Fibroblast of upper back skin (primary cell): ENCODE measurements at regions not wholly inside any gene's neighbourhood (a gene's known extent, or its start where the extent isn't known, plus 50 kb on each side); places are given as distances from the start of the nearest gene placed in this dataset.

Experiments
- DNase-seq: peaks from one replicate; pipeline ENCODE4 v3.0.0-alpha.2; 2013

GRCh38 chr7:49386792-49387191 lies 386.6 kb upstream of the VWC2 start:
- DNase-seq: no peak

DNA sequence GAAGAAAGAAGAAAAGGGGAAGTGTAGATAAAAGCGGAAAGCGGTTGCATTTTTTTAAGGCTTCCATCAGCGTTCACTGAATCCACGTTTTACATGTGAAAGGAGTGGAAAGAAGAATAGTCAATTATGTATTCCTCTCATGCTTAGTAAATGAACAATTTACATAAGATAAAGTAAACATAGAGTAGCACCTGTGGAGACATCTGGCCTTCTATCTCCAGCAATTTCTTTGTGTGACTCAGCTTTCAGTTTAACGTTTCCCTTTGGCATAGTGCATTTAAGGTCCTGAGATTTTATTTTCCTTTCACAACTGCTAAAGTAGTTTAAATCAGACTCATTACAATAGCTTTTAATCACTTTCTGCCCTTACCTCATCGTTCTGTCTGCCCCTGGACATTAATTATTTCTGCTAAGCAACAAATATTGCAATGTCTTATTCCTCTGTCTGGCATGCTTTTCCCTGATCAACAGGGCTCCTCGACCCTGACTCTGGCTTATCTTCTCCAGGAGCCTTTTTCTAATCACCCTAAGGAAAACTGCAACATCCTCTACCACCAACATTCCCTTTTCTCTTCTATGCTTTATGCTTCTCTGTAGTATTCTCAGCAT lies 383.5 kb upstream of the VWC2 start:
- DNase-seq: no peak

DNA sequence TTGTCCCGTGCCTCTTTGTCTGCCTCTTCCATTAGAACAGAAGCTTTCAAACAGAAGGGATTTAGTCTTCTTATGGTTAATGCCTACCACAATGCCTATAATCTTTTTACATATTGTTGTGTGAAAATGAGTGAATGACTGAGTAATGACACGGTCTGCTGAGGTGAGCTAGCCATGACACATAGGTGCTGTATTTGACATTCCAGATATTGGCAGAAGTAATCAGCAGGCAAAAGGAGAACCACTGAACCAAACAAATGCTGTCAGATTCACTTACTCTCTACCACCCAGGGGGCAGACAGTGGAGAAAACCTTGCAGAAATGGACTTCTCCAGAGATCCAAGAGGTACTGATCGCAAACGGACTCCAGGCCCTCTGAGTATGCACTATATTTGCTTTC lies 377.2 kb upstream of the VWC2 start:
- DNase-seq: no peak

DNA sequence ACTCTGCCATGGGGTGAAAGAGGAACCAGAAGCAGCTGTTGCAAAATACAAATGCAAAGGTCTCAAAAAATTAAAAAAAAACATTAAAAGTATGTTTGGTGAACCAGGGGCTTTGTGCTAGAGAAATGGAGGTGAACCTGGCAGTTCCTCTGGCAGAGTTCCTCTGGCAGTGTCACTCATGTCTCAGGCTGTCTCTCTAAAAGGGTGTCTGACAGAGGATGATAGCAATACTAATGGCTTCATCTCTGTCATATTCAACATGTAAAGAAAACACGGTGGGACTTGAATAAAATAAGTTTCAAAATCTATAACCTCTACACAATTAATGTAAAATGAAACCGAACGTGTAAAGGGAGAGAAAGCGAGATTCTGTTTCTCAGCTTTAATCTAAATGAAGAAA lies 375.7 kb upstream of the VWC2 start:
- no peak for DNase-seq

DNA sequence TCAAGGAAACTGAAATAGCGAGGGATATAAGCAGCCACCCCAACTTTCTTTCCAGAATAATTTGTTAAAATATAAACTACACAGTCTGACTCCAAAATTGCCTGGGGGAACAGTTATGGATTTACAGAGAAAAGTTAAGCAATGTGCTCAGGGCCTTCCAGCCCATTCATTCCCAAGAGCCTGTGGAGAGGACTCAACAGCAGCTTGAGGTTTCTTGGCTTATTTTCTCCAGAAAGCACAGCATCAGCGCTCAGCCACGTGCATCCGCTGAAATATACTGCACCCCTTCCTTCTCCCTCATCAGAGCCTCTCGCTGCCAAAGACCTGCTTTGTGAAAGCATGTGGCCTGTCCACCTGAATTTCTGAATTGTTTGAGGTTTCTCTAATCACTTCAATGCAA lies 375.2 kb upstream of the VWC2 start:
- DNase-seq: peak; percentile 14

DNA sequence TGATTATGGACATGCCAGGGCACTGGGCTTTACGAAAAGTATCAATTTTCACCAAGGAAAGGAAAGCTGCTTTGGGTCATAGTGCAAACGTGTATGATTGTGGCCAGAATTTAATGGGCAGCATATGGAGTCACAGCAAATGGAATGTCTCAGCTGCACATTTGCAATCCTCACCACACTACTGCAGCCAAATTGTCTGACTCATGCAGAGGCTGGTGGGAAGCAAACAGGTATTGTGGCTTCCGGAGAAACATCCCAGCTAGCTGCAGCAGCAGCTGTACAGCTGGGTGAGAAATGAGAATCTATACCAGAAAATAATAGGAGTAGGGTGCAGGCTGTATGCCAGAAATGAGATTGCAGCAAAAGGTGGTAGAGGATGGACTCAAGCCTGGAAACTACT lies 374.7 kb upstream of the VWC2 start:
- DNase-seq: peak; percentile 65

DNA sequence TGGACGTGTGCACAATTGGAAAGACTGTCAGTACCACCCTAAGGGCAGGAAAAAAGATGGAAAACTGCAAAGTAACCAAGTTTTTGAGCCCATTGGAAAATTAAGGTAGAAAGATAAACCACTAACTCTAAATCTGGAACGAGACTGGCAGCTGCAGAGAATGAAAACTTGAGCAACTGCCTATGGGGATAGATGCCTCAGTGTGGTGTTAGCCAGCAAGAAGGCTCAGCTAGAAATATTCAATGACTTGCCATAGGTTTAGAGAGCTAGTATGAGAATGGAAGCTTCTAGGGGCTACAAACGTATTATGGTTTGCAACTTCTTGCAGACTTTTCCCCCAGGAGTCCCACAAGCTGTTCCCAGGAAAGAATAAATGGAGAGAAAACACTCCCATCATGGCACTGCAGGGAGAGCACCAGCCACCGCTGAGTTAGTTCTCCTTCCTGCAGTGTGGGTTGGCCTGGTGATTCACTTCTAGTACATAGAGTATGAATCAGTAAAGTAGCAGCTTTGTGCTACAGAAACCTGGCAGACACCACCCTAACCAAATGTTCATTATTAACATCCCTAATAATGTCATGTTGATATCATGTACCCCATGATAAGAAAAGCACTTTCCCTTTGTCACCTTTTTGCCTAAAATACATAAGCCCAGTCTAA lies 372.4 kb upstream of the VWC2 start:
- peak; percentile 1 for DNase-seq

GRCh38 chr7:49403844-49404243 lies 369.6 kb upstream of the VWC2 start:
- DNase-seq: no peak

- DNase-seq: no peak
Observed at GRCh38 chr7:49407205-49407604, 366.2 kb upstream of the VWC2 start.

DNA sequence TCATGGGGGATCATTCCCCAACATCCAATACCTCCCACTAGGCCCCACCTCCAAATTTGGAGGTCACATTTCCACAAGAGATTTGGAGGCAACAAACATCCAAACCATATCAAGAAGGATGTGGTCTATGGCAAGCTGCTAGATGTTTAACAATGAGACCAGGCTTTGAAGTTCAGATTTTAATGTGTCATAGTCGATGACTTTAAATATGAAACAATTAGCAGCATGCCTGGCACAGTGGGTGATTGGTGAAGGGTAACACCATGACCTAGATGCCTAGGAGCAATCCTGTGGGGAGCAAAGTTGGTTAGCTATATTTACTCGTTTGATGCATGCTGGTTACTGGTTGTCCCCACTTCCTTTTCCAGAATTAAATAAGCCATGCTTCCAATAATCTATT lies 356.4 kb upstream of the VWC2 start:
- DNase-seq: no peak

- no peak for DNase-seq
Observed at GRCh38 chr7:49418963-49419362, 354.5 kb upstream of the VWC2 start.

DNA sequence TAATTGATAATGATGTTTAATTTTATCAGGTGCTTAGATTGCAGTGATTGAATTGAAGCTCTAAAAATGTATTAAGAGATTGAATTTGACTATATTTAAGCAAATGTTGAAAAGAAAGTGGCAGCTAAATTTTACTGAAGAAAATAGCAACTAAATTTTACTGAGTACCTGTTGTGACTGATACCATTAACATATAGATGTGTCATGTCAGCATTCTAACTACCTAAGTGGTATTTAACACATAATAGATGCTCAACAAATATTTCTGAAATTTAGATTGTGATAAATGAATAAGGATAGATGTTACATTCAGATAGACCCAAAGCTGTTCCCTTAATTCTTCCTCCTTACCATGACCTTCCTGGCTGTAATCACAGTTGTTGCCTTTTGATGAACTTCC lies 350.9 kb upstream of the VWC2 start:
- DNase-seq: no peak

GRCh38 chr7:49424109-49424508 lies 349.3 kb upstream of the VWC2 start:
- no peak for DNase-seq

GRCh38 chr7:49425277-49425818 lies 348.1 kb upstream of the VWC2 start:
- no peak for DNase-seq

GRCh38 chr7:49432254-49432653 lies 341.2 kb upstream of the VWC2 start:
- DNase-seq: no peak

- DNase-seq: no peak
Observed at GRCh38 chr7:49433794-49434193, 339.6 kb upstream of the VWC2 start.

GRCh38 chr7:49434846-49435245 lies 338.6 kb upstream of the VWC2 start:
- DNase-seq: no peak

DNA sequence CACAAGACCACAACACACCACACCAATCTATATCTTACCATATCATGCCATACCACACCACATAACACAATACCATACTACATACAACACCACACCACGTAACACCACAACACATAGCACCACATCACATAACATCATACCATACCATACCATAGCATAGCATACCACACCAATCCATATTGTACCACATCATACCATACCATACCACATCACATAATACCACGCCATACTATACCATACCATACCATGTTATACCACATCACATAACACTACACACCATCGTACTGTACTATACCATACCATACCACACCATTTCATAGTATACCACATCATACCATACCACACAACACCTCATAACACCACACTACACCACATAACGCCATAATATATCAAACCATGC lies 335.2 kb upstream of the VWC2 start:
- DNase-seq: no peak

DNA sequence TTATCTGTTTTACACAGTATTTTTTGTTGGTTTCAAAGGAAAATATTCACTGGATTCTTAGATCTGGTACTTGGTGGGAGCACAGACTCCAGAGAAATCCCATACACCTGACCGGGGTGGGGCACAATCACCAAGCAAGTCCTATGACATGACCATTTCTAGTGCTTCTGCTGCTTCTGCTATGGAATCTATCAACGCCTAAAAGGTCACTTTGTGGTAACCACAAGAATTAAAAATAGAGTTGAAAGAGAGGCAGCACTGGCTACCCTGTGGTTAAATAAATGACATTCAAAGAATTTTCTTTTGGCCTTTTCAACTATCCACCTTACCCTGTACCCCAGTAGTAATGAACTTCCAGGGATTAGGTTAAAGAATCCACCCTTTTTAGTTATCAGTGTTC lies 329.9 kb upstream of the VWC2 start:
- DNase-seq: no peak

GRCh38 chr7:49453486-49453885 lies 320.0 kb upstream of the VWC2 start:
- DNase-seq: no peak

DNA sequence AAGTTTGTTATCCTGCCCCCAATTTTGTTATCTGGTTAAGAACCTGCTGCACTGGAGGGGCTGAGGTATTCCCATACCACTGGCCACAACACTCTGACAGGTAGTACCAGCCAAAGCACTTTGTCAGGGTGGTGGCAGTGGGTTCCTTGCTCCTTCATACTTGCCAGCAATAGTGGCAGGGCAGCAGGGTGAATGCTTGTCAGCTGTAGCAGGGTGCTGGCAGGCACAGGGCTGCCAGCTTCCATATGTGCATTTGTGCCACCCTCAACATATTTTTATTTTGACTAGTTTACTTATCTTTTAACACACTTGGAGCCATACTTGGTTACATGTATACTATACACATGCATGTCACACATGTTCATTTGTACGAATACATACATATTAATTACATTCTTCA lies 294.0 kb upstream of the VWC2 start:
- no peak for DNase-seq

GRCh38 chr7:49479936-49480544 lies 293.4 kb upstream of the VWC2 start:
- no peak for DNase-seq

GRCh38 chr7:49481075-49481474 lies 292.4 kb upstream of the VWC2 start:
- no peak for DNase-seq

- no peak for DNase-seq
Observed at GRCh38 chr7:49483142-49483541, 290.3 kb upstream of the VWC2 start.
